Neural crest cell (in vitro differentiated cells): ENCODE measurements at regions not wholly inside any gene's neighbourhood (a gene's known extent, or its start where the extent isn't known, plus 50 kb on each side); places are given as distances from the start of the nearest gene placed in this dataset.

Experiments used
- DNase-seq: peaks from one replicate; pipeline ENCODE4 v3.0.0; 2021; ENCODE audit warnings: low read depth, mixed read lengths, low spot score
- H3K27ac Mint-ChIP-seq: one replicate; pipeline ENCODE4 v1.8.0; 2021; ENCODE audit warnings: mild to moderate bottlenecking, mixed read lengths; ENCODE audit not compliant: unreplicated experiment
- H3K27me3 Mint-ChIP-seq: 2 replicates; pipeline ENCODE4 v1.8.0; 2021; ENCODE audit warnings: low read depth, mild to moderate bottlenecking, mixed read lengths
- H3K36me3 Mint-ChIP-seq: 2 replicates; pipeline ENCODE4 v1.8.0; 2021; ENCODE audit warnings: low read depth, mild to moderate bottlenecking, mixed read lengths
- H3K4me1 Mint-ChIP-seq: 2 replicates; pipeline ENCODE4 v1.8.0; 2021; ENCODE audit warnings: mixed read lengths
- H3K4me3 Mint-ChIP-seq: one replicate; pipeline ENCODE4 v1.8.0; 2021; ENCODE audit warnings: mild to moderate bottlenecking, mixed read lengths
- H3K9me3 Mint-ChIP-seq: 2 replicates; pipeline ENCODE4 v1.8.0; 2021; ENCODE audit warnings: mixed read lengths
- CTCF ChIP-seq: fragments of 200-600 bp; sonication (generic); conservative IDR thresholded peaks from 2 replicates; pipeline ENCODE4 v1.5.0; 2021; ENCODE audit warnings: antibody characterized with exemption, mild to moderate bottlenecking

GRCh38 chr12:59151243-59151642, 230.9 kb upstream of the LRIG3 start:
- peaks cover 13% of the 10 kb centered on the region for H3K36me3 Mint-ChIP-seq
- H3K27me3 Mint-ChIP-seq, result no peaks in the 10 kb centered on the region
- DNase-seq, result no peak
- peaks cover 4% of the 10 kb centered on the region for H3K4me1 Mint-ChIP-seq
- no peak overlapping the region for H3K4me3 Mint-ChIP-seq
- peak overlapping the region; percentile 58 for H3K27ac Mint-ChIP-seq
- H3K9me3 Mint-ChIP-seq, result peaks cover 17% of the 10 kb centered on the region
- TF ChIP-seq CTCF, result no peak

GRCh38 chr12:59149995-59150642, 229.8 kb upstream of the LRIG3 start:
- TF ChIP-seq CTCF, result peak; percentile 99
- H3K4me1 Mint-ChIP-seq, result peaks cover 4% of the 10 kb centered on the region
- peaks cover 13% of the 10 kb centered on the region for H3K9me3 Mint-ChIP-seq
- no peak overlapping the region for H3K4me3 Mint-ChIP-seq
- peaks cover 9% of the 10 kb centered on the region for H3K36me3 Mint-ChIP-seq
- DNase-seq, result peak; percentile 9
- H3K27me3 Mint-ChIP-seq, result no peaks in the 10 kb centered on the region
- no peak overlapping the region for H3K27ac Mint-ChIP-seq

GRCh38 chr12:59147791-59148190, 227.5 kb upstream of the LRIG3 start:
- no peak for TF ChIP-seq CTCF
- DNase-seq, result no peak
- Mint-ChIP-seq H3K27me3 (no peaks in the 10 kb centered on the region), H3K4me3 (no peak overlapping the region), H3K9me3 (peaks cover 5% of the 10 kb centered on the region), H3K27ac (no peak overlapping the region), H3K36me3 (peaks cover 2% of the 10 kb centered on the region), H3K4me1 (peaks cover 4% of the 10 kb centered on the region)

GRCh38 chr12:59142183-59142790, 222.0 kb upstream of the LRIG3 start:
- H3K9me3 Mint-ChIP-seq, result no peaks in the 10 kb centered on the region
- no peak overlapping the region for H3K27ac Mint-ChIP-seq
- DNase-seq, result no peak

GRCh38 chr12:59134750-59135149, 214.4 kb upstream of the LRIG3 start:
- H3K27me3 Mint-ChIP-seq, result no peaks in the 10 kb centered on the region
- no peak for TF ChIP-seq CTCF
- H3K4me1 Mint-ChIP-seq, result peaks cover 11% of the 10 kb centered on the region
- H3K36me3 Mint-ChIP-seq, result no peaks in the 10 kb centered on the region
- DNase-seq, result no peak
- no peaks in the 10 kb centered on the region for H3K9me3 Mint-ChIP-seq
- H3K4me3 Mint-ChIP-seq, result no peak overlapping the region
- H3K27ac Mint-ChIP-seq, result no peak overlapping the region

More at GRCh38 chr12:59142183-59142790, 222.0 kb upstream of the LRIG3 start:
- H3K4me1 Mint-ChIP-seq, result no peaks in the 10 kb centered on the region
- no peak overlapping the region for H3K4me3 Mint-ChIP-seq
- no peak for TF ChIP-seq CTCF
- H3K36me3 Mint-ChIP-seq, result no peaks in the 10 kb centered on the region
- H3K27me3 Mint-ChIP-seq, result no peaks in the 10 kb centered on the region
